Activated CD4-positive, alpha-beta memory T cell treated with anti-CD3 and anti-CD28 coated beads, Interleukin-2, amount 10 ng/mL, durations not matched to agents 7 days and 5 days (primary cell): ENCODE measurements at regions not wholly inside any gene's neighbourhood (a gene's known extent, or its start where the extent isn't known, plus 50 kb on each side); places are given as distances from the start of the nearest gene placed in this dataset.

Experiments used
- CTCF ChIA-PET: fragments of 350-600 bp; sonication (Branson Sonifier 250); formaldehyde crosslinking; loops from one replicate; lab custom pipeline; 2021; ENCODE audit warnings: antibody characterized with exemption, inconsistent platforms; lab: Charles Lee
- POLR2A ChIA-PET: fragments of 350-600 bp; sonication (Branson Sonifier 250); formaldehyde crosslinking; loops from one replicate; lab custom pipeline; 2021; ENCODE audit warnings: antibody characterized with exemption; lab: Charles Lee
- DNase-seq: peaks from one replicate; pipeline ENCODE4 v3.0.0-alpha.2; 2020
- H3K27ac Mint-ChIP-seq: one replicate; pipeline ENCODE4 v1.8.0; 2021; ENCODE audit warnings: mild to moderate bottlenecking, mixed read lengths
- H3K27me3 Mint-ChIP-seq: one replicate; pipeline ENCODE4 v1.8.0; 2021; ENCODE audit warnings: mixed read lengths
- H3K36me3 Mint-ChIP-seq: one replicate; pipeline ENCODE4 v1.8.0; 2021; ENCODE audit warnings: low read depth, mixed read lengths
- H3K4me1 Mint-ChIP-seq: one replicate; pipeline ENCODE4 v1.8.0; 2021; ENCODE audit warnings: mixed read lengths
- H3K4me3 Mint-ChIP-seq: one replicate; pipeline ENCODE4 v1.8.0; 2021; ENCODE audit warnings: mild to moderate bottlenecking, mixed read lengths
- H3K9me3 Mint-ChIP-seq: one replicate; pipeline ENCODE4 v1.8.0; 2021; ENCODE audit warnings: mixed read lengths

- Mint-ChIP-seq H3K4me1 (no peaks in the 10 kb centered on the region), H3K36me3 (no peaks in the 10 kb centered on the region), H3K9me3 (no peaks in the 10 kb centered on the region), H3K27ac (no peak overlapping the region), H3K27me3 (no peaks in the 10 kb centered on the region), H3K4me3 (no peak overlapping the region)
- ChIA-PET POLR2A (no interaction called here), CTCF (no interaction called here)
- DNase-seq, result no peak
Observed at GRCh38 chr13:76189882-76190519, 553.9 kb downstream of the LMO7 start.

- H3K27ac Mint-ChIP-seq, result no peak overlapping the region
- no peaks in the 10 kb centered on the region for H3K9me3 Mint-ChIP-seq
- CTCF ChIA-PET, result no interaction called here
- H3K4me1 Mint-ChIP-seq, result no peaks in the 10 kb centered on the region
- POLR2A ChIA-PET, result no interaction called here
- no peak overlapping the region for H3K4me3 Mint-ChIP-seq
- no peak for DNase-seq
- H3K27me3 Mint-ChIP-seq, result no peaks in the 10 kb centered on the region
- no peaks in the 10 kb centered on the region for H3K36me3 Mint-ChIP-seq
Observed at GRCh38 chr13:76175961-76176725, 540.0 kb downstream of the LMO7 start.

GRCh38 chr13:76168661-76169060 lies 532.5 kb downstream of the LMO7 start:
- Mint-ChIP-seq H3K4me1 (no peaks in the 10 kb centered on the region), H3K4me3 (no peak overlapping the region)
- CTCF ChIA-PET, result no interaction called here

GRCh38 chr13:76164290-76164689 lies 528.2 kb downstream of the LMO7 start:
- POLR2A ChIA-PET, result no interaction called here
- Mint-ChIP-seq H3K36me3 (no peaks in the 10 kb centered on the region), H3K4me1 (no peaks in the 10 kb centered on the region), H3K9me3 (no peaks in the 10 kb centered on the region), H3K27me3 (no peaks in the 10 kb centered on the region), H3K4me3 (no peak overlapping the region), H3K27ac (no peak overlapping the region)
- CTCF ChIA-PET, result no interaction called here
- DNase-seq, result no peak

More at GRCh38 chr13:76168661-76169060, 532.5 kb downstream of the LMO7 start:
- POLR2A ChIA-PET, result no interaction called here
- Mint-ChIP-seq H3K27me3 (no peaks in the 10 kb centered on the region), H3K27ac (no peak overlapping the region), H3K9me3 (no peaks in the 10 kb centered on the region), H3K36me3 (no peaks in the 10 kb centered on the region)
- DNase-seq, result no peak

GRCh38 chr13:76163761-76164160 lies 527.6 kb downstream of the LMO7 start:
- Mint-ChIP-seq H3K27ac (no peak overlapping the region), H3K36me3 (no peaks in the 10 kb centered on the region), H3K9me3 (no peaks in the 10 kb centered on the region), H3K4me3 (no peak overlapping the region), H3K27me3 (no peaks in the 10 kb centered on the region), H3K4me1 (no peaks in the 10 kb centered on the region)
- no peak for DNase-seq
- ChIA-PET CTCF (no interaction called here), POLR2A (no interaction called here)

- ChIA-PET POLR2A (no interaction called here), CTCF (no interaction called here)
- Mint-ChIP-seq H3K9me3 (no peaks in the 10 kb centered on the region), H3K27ac (no peak overlapping the region), H3K4me3 (no peak overlapping the region), H3K4me1 (no peaks in the 10 kb centered on the region), H3K36me3 (no peaks in the 10 kb centered on the region), H3K27me3 (no peaks in the 10 kb centered on the region)
- no peak for DNase-seq
Observed at GRCh38 chr13:76160961-76161925, 525.1 kb downstream of the LMO7 start.

- no peak overlapping the region for H3K27ac Mint-ChIP-seq
- no peaks in the 10 kb centered on the region for H3K9me3 Mint-ChIP-seq
- ChIA-PET CTCF (no interaction called here), POLR2A (no interaction called here)
- no peak overlapping the region for H3K4me3 Mint-ChIP-seq
- no peak for DNase-seq
- no peaks in the 10 kb centered on the region for H3K36me3 Mint-ChIP-seq
- no peaks in the 10 kb centered on the region for H3K4me1 Mint-ChIP-seq
- no peaks in the 10 kb centered on the region for H3K27me3 Mint-ChIP-seq
Observed at GRCh38 chr13:76160506-76160905, 524.4 kb downstream of the LMO7 start.

- no peaks in the 10 kb centered on the region for H3K9me3 Mint-ChIP-seq
- H3K4me3 Mint-ChIP-seq, result no peak overlapping the region
- no peaks in the 10 kb centered on the region for H3K36me3 Mint-ChIP-seq
- H3K4me1 Mint-ChIP-seq, result no peaks in the 10 kb centered on the region
- H3K27me3 Mint-ChIP-seq, result no peaks in the 10 kb centered on the region
- no peak for DNase-seq
- ChIA-PET CTCF (no interaction called here), POLR2A (no interaction called here)
- no peak overlapping the region for H3K27ac Mint-ChIP-seq
Observed at GRCh38 chr13:76157926-76158325, 521.8 kb downstream of the LMO7 start.

- no peaks in the 10 kb centered on the region for H3K4me1 Mint-ChIP-seq
- CTCF ChIA-PET, result no interaction called here
- no peaks in the 10 kb centered on the region for H3K27me3 Mint-ChIP-seq
- H3K36me3 Mint-ChIP-seq, result no peaks in the 10 kb centered on the region
- no peak overlapping the region for H3K27ac Mint-ChIP-seq
- no peak for DNase-seq
- POLR2A ChIA-PET, result no interaction called here
- H3K9me3 Mint-ChIP-seq, result no peaks in the 10 kb centered on the region
- H3K4me3 Mint-ChIP-seq, result no peak overlapping the region
Observed at GRCh38 chr13:76153239-76153638, 517.1 kb downstream of the LMO7 start.

- Mint-ChIP-seq H3K4me3 (no peak overlapping the region), H3K9me3 (no peaks in the 10 kb centered on the region), H3K27ac (no peak overlapping the region), H3K4me1 (no peaks in the 10 kb centered on the region), H3K36me3 (no peaks in the 10 kb centered on the region), H3K27me3 (no peaks in the 10 kb centered on the region)
- DNase-seq, result no peak
- CTCF ChIA-PET, result no interaction called here
- POLR2A ChIA-PET, result interaction anchor here (1.1 kb wide), 1 partner anchor 34 kb away, joined by 3 read pairs; no protein-coding TSS in a partner anchor
Observed at GRCh38 chr13:76148926-76149325, 512.8 kb downstream of the LMO7 start.

- CTCF ChIA-PET, result no interaction called here
- no peaks in the 10 kb centered on the region for H3K4me1 Mint-ChIP-seq
- DNase-seq, result no peak
- POLR2A ChIA-PET, result interaction anchor here (1.1 kb wide), 1 partner anchor 34 kb away, joined by 3 read pairs; no protein-coding TSS in a partner anchor
- H3K36me3 Mint-ChIP-seq, result no peaks in the 10 kb centered on the region
- H3K27ac Mint-ChIP-seq, result no peak overlapping the region
- no peak overlapping the region for H3K4me3 Mint-ChIP-seq
- H3K9me3 Mint-ChIP-seq, result no peaks in the 10 kb centered on the region
- no peaks in the 10 kb centered on the region for H3K27me3 Mint-ChIP-seq
Observed at GRCh38 chr13:76148374-76148773, 512.2 kb downstream of the LMO7 start.

- H3K4me1 Mint-ChIP-seq, result no peaks in the 10 kb centered on the region
- no peaks in the 10 kb centered on the region for H3K36me3 Mint-ChIP-seq
- no peak overlapping the region for H3K27ac Mint-ChIP-seq
- H3K4me3 Mint-ChIP-seq, result no peak overlapping the region
- no peaks in the 10 kb centered on the region for H3K27me3 Mint-ChIP-seq
- ChIA-PET POLR2A (no interaction called here), CTCF (no interaction called here)
- no peak for DNase-seq
- H3K9me3 Mint-ChIP-seq, result peaks cover 2% of the 10 kb centered on the region
Observed at GRCh38 chr13:76132532-76132931, 496.4 kb downstream of the LMO7 start.

- POLR2A ChIA-PET, result no interaction called here
- Mint-ChIP-seq H3K36me3 (no peaks in the 10 kb centered on the region), H3K4me1 (no peaks in the 10 kb centered on the region), H3K27me3 (no peaks in the 10 kb centered on the region), H3K4me3 (no peak overlapping the region), H3K27ac (no peak overlapping the region), H3K9me3 (peaks cover 2% of the 10 kb centered on the region)
- DNase-seq, result no peak
- CTCF ChIA-PET, result no interaction called here
Observed at GRCh38 chr13:76131551-76131950, 495.4 kb downstream of the LMO7 start.
